Heart left ventricle (tissue), 16 donors: ENCODE measurements at regions not wholly inside any gene's neighbourhood (a gene's known extent, or its start where the extent isn't known, plus 50 kb on each side); places are given as distances from the start of the nearest gene placed in this dataset.

Experiments used
- ATAC-seq, 4 donors: fragments of 200-7000 bp; cut with Tn5 transposase; one replicate each; pipeline ENCODE4 v1.9.1; 2020 to 2022; ENCODE audit warnings: moderate library complexity in 4 of 4, mild to moderate bottlenecking in 3 of 4, moderate number of reproducible peaks in 1 of 4
- DNase-seq, 5 donors: peaks; one replicate each; pipeline ENCODE4 v3.0.0-alpha.2; 2020
- H3K27ac ChIP-seq, 12 donors: fragments of 200-600 bp; sonication (generic) in 4 of 12; one replicate each; pipeline versions ENCODE4 v1.5.0 to v1.8.0; 2016 to 2022; ENCODE audit warnings: mild to moderate bottlenecking in 2 of 12
- H3K27me3 ChIP-seq, 9 donors: fragments of 200-600 bp; sonication (generic) in 2 of 9; one replicate each; pipeline versions ENCODE4 v1.5.1 to v1.8.0; 2016 to 2022; ENCODE audit warnings: mild to moderate bottlenecking in 3 of 9
- H3K36me3 ChIP-seq, 9 donors: fragments of 200-600 bp; sonication (generic) in 2 of 9; one replicate each; pipeline versions ENCODE4 v1.5.0 to v1.8.0; 2018 to 2022; ENCODE audit warnings: mild to moderate bottlenecking in 2 of 9
- H3K4me1 ChIP-seq, 12 donors: fragments of 200-600 bp; sonication (generic) in 4 of 12; one replicate each; pipeline versions ENCODE4 v1.5.0 to v1.8.0; 2016 to 2022; ENCODE audit warnings: mild to moderate bottlenecking in 3 of 12
- H3K4me3 ChIP-seq, 12 donors: fragments of 200-600 bp; sonication (generic) in 4 of 12; one replicate each; pipeline versions ENCODE4 v1.5.0 to v1.8.0; 2017 to 2022; ENCODE audit warnings: mild to moderate bottlenecking in 9 of 12, moderate library complexity in 4 of 12
- H3K9me3 ChIP-seq, 12 donors: fragments of 200-600 bp; sonication (generic) in 4 of 12; one replicate each; pipeline versions ENCODE4 v1.5.0 to v1.8.0; 2016 to 2022; ENCODE audit warnings: mild to moderate bottlenecking in 1 of 12
- CTCF ChIP-seq, 12 donors: fragments of 200-600 bp; sonication (generic) in 4 of 12; IDR thresholded peaks; one replicate each; pipeline versions ENCODE4 v1.5.0 to v1.8.0; 2018 to 2022; ENCODE audit warnings: antibody characterized with exemption in 12 of 12, mild to moderate bottlenecking in 5 of 12
- POLR2A ChIP-seq, 2 donors: fragments of 450-650 bp; IDR thresholded peaks; one replicate each; pipeline ENCODE4 v1.6.1; 2017; ENCODE audit warnings: antibody characterized with exemption in 2 of 2, mild to moderate bottlenecking in 2 of 2, moderate library complexity in 2 of 2
- WGBS, 4 donors: extraction: QIAGEN DNeasy Blood & Tissue Kit in 2 of 4; methylation state at CpG; one replicate each; pipeline versions ENCODE4 v1.1.5 to v1.1.7; 2013 to 2018; 5-methylcytosine and 5-hydroxymethylcytosine counted together
- intact Hi-C, 10 donors: fragments of 100-400 bp; cut with DNase I; formaldehyde crosslinking; loops; one replicate each; pipeline versions ENCODE4 v1.11.1 to v1.14.2; 2022
- donor health status: ischemic (EF 13 %, LVEDD 7.1; RV severe dilation, severe dysfunction).
- donor health status: healthy with polysubstance abuse.
- donor health status: DM: no; HTN: yes; CAD: no.
- donor health status: DM: no; HTN: no; CAD: no.
- donor health status: ischemic (EF 25% LVEDD 6.9; RV normal size, moderate dysfunction).
- donor health status: ischemic (EF 25% LVEDD 5.7; RV mildly dilated, moderate dysfunction).
- donor health status: healthy.
- donor health status: DM: yes; HTN: yes; CAD: no.
- donor health status: ischemic (EF 35%, LVEDD 5.7; RV mildly dilated, moderate dysfunction).
- donor health status: nonischemic (EF 11% LVEDD 7.7; RV severe dilation, severe dysfunction).
- donor health status: DM: yes; HTN: yes; CAD: no.
- donor health status: PGD.
- donor health status: ischemic (EF 29% LVEDD 5.4; RV normal size, mild dysfunction).
- donor health status: nonischemic (EF 23%, LVEDD 6.1; RV moderate dilation, normal function).

- TF ChIP-seq CTCF (IDR thresholded peaks at IDR 0.05) (no peak), POLR2A (IDR thresholded peaks at IDR 0.05) (no peak)
- Histone ChIP-seq H3K27ac (no peak overlapping the region), H3K36me3 (no peaks in the 10 kb centered on the region), H3K9me3 (peaks cover 0 to 2% (median 0%) of the 10 kb centered on the region in 12 donors), H3K27me3 (no peaks in the 10 kb centered on the region), H3K4me3 (no peak overlapping the region), H3K4me1 (no peaks in the 10 kb centered on the region)
- 76 to 86% (median 80%) methylated on average over 1 of the region's 1 CpG for WGBS, 4 donors
- ATAC-seq (no peak), DNase-seq (no peak)
- intact Hi-C loops, result no loop called here
Observed at GRCh38 chr2:194587739-194588270, 1069.2 kb upstream of the SLC39A10 start.

GRCh38 chr2:194567661-194568017 lies 1089.4 kb upstream of the SLC39A10 start:
- ATAC-seq (no peak), DNase-seq (no peak)
- TF ChIP-seq POLR2A (IDR thresholded peaks at IDR 0.05), result no peak
- Histone ChIP-seq H3K4me1 (no peaks in the 10 kb centered on the region), H3K4me3 (no peak overlapping the region), H3K27ac (no peak overlapping the region), H3K27me3 (no peaks in the 10 kb centered on the region), H3K36me3 (no peaks in the 10 kb centered on the region), H3K9me3 (no peaks in the 10 kb centered on the region)
- 68 to 71% (median 69%) methylated on average over 2 of the region's 2 CpGs for WGBS, 4 donors
- intact Hi-C loops, result no loop called here

- intact Hi-C loops, result no loop called here
Observed at GRCh38 chr2:194566907-194567660, 1089.9 kb upstream of the SLC39A10 start.

GRCh38 chr2:194564422-194564821 lies 1092.6 kb upstream of the SLC39A10 start:
- intact Hi-C loops, result no loop called here
- TF ChIP-seq POLR2A (IDR thresholded peaks at IDR 0.05) (no peak), CTCF (IDR thresholded peaks at IDR 0.05) (no peak)
- Histone ChIP-seq H3K27ac (no peak overlapping the region), H3K4me3 (no peak overlapping the region), H3K36me3 (no peaks in the 10 kb centered on the region), H3K27me3 (no peaks in the 10 kb centered on the region), H3K4me1 (no peaks in the 10 kb centered on the region), H3K9me3 (peaks cover 0 to 4% (median 0%) of the 10 kb centered on the region in 12 donors)
- 53 to 64% (median 61%) methylated on average over 2 of the region's 2 CpGs for WGBS, 4 donors
- no peak for ATAC-seq
- no peak for DNase-seq

More at GRCh38 chr2:194566907-194567660, 1089.9 kb upstream of the SLC39A10 start:
- H3K4me3 ChIP-seq, result no peak overlapping the region
- H3K27ac ChIP-seq, result no peak overlapping the region
- no peak for DNase-seq
- H3K4me1 ChIP-seq, result no peaks in the 10 kb centered on the region
- no peaks in the 10 kb centered on the region for H3K36me3 ChIP-seq
- H3K27me3 ChIP-seq, result no peaks in the 10 kb centered on the region
- H3K9me3 ChIP-seq, result no peaks in the 10 kb centered on the region
- WGBS, 4 donors, result 75 to 90% (median 83%) methylated on average over 1 of the region's 1 CpG
- no peak for ATAC-seq
- TF ChIP-seq CTCF (IDR thresholded peaks at IDR 0.05) (no peak), POLR2A (IDR thresholded peaks at IDR 0.05) (no peak)
